Stomach (tissue), 8 donors: ENCODE measurements at regions not wholly inside any gene's neighbourhood (a gene's known extent, or its start where the extent isn't known, plus 50 kb on each side); places are given as distances from the start of the nearest gene placed in this dataset.
A peak's percentile ranks its signal among the peaks of the same experiment; 100 is the strongest.

ENCODE experiments used
- DNase-seq, 2 donors: peaks; one replicate each; pipeline versions ENCODE4 v3.0.0 to v3.0.0-alpha.2; 2013 to 2019
- H3K27ac ChIP-seq, 5 donors: fragments of 200-600 bp in 4 of 5; sonication (generic) in 4 of 5; one replicate each; pipeline ENCODE4 v1.5.1; 2013 to 2019; ENCODE audit warnings: mild to moderate bottlenecking in 1 of 5, moderate library complexity in 1 of 5
- H3K27me3 ChIP-seq, 3 donors: fragments of 200-600 bp; sonication (generic); one replicate each; pipeline ENCODE4 v1.5.1; 2017 to 2019; ENCODE audit warnings: mixed run types in 1 of 3
- H3K36me3 ChIP-seq, 4 donors: fragments of 200-600 bp; sonication (generic); 1 replicate in 3 of 4; 2 replicates in 1 of 4; pipeline ENCODE4 v1.5.1; 2016 to 2019
- H3K4me1 ChIP-seq, 4 donors: fragments of 200-600 bp; sonication (generic); one replicate each; pipeline ENCODE4 v1.5.1; 2016 to 2019
- H3K4me3 ChIP-seq, 4 donors: fragments of 200-600 bp; sonication (generic) in 3 of 4; one replicate each; pipeline ENCODE4 v1.5.1; 2016 to 2019; ENCODE audit warnings: mild to moderate bottlenecking in 1 of 4
- H3K9me3 ChIP-seq, 4 donors: fragments of 200-600 bp; sonication (generic); one replicate each; pipeline ENCODE4 v1.5.1; 2016 to 2019
- EP300 ChIP-seq: sonication (generic); formaldehyde crosslinking; IDR thresholded peaks from one replicate; pipeline ENCODE4 v1.6.1; 2017; ENCODE audit warnings: antibody characterized with exemption
- POLR2A ChIP-seq, 4 donors: fragments of 450-650 bp; IDR thresholded peaks; one replicate each; pipeline ENCODE4 v1.6.1; 2016; ENCODE audit warnings: antibody characterized with exemption in 4 of 4, control low read depth in 2 of 4, mild to moderate bottlenecking in 1 of 4, moderate library complexity in 1 of 4
- POLR2AphosphoS5 ChIP-seq, 3 donors: sonication (generic); formaldehyde crosslinking; IDR thresholded peaks; one replicate each; pipeline ENCODE4 v1.6.1; 2016; ENCODE audit warnings: antibody characterized with exemption in 3 of 3
- WGBS, 5 donors: extraction: QIAGEN DNeasy Blood & Tissue Kit in 3 of 5; methylation state at CpG; one replicate each; pipeline versions ENCODE4 v1.1.5 to v1.1.7; 2013 to 2018; 5-methylcytosine and 5-hydroxymethylcytosine counted together
- intact Hi-C: fragments of 100-400 bp; cut with DNase I; formaldehyde crosslinking; loops from one replicate; pipeline ENCODE4 v1.15.1; 2023; ENCODE audit warnings: low total_unique reads
- TF ChIP-seq, protein P1 (sequence below), 7 experiments: fragments of 450-650 bp in 4 of 7; fragments of 200-600 bp in 3 of 7; sonication (generic) in 3 of 7; IDR thresholded peaks; one replicate each; pipeline ENCODE4 v1.5.1; 2016 to 2019; ENCODE audit warnings: antibody characterized with exemption in 7 of 7, control low read depth in 2 of 7, mild to moderate bottlenecking in 1 of 7
- donor health status: healthy with polysubstance abuse.
- donor health status: Bipolar disorder and iron deficiency.
- donor health status: healthy.

DNA sequence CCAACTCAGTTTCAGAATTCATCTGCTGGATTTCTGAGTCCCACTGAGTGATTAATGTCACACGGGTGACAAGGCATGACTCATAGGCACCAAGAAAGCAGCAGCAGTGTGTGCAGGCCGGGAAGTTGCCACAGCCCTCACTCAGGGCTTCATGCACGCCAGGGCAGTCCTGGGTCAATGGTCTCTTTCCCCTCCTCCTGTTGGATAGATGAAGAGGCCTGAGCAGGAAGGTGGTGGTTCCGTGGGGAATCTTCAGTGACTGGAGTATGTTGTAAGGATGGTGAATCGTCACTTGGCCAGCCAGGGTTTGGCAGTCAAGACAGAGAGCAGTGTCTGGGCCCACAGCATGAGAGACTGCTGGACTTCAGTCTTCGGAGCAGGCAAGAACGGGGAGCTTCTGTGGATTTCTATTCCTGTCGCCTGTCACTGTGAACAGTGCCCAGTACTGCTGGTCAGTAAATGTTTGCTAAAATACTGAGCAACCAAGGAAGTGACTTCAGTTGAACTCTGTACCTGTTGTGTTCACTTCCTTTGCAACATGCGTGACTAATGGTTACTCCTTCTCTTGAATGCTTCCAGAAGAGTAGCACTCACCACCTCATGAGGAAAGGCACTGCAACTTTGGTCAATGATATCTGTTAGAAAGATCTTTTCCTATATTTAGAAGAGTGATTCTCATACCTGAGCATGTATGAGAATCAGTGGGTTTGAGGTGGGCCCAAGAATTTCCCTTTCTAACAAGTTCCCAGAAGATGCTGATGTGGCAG lies 62.0 kb upstream of the CD93 start:
- H3K27me3 ChIP-seq = no peaks in the 10 kb centered on the region
- DNase-seq = peak in 1 of 2 donors; percentile 54
- 55 to 63% (median 58%) methylated on average over 8 to 9 of the region's 9 CpGs for WGBS, 5 donors
- H3K9me3 ChIP-seq = no peaks in the 10 kb centered on the region
- no peaks in the 10 kb centered on the region for H3K36me3 ChIP-seq
- H3K4me1 ChIP-seq = peaks cover 5 to 38% (median 11%) of the 10 kb centered on the region in 4 donors
- intact Hi-C loops = no loop called here
- TF ChIP-seq, protein P1, sequence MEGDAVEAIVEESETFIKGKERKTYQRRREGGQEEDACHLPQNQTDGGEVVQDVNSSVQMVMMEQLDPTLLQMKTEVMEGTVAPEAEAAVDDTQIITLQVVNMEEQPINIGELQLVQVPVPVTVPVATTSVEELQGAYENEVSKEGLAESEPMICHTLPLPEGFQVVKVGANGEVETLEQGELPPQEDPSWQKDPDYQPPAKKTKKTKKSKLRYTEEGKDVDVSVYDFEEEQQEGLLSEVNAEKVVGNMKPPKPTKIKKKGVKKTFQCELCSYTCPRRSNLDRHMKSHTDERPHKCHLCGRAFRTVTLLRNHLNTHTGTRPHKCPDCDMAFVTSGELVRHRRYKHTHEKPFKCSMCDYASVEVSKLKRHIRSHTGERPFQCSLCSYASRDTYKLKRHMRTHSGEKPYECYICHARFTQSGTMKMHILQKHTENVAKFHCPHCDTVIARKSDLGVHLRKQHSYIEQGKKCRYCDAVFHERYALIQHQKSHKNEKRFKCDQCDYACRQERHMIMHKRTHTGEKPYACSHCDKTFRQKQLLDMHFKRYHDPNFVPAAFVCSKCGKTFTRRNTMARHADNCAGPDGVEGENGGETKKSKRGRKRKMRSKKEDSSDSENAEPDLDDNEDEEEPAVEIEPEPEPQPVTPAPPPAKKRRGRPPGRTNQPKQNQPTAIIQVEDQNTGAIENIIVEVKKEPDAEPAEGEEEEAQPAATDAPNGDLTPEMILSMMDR (IDR thresholded peaks at IDR 0.05) = no peak
- peak in 2 of 3 donors; percentile 76 to 80 for TF ChIP-seq POLR2AphosphoS5 (IDR thresholded peaks at IDR 0.05)
- TF ChIP-seq POLR2A (IDR thresholded peaks at IDR 0.05) = no peak
- peak; percentile 23 for TF ChIP-seq EP300
- H3K27ac ChIP-seq = peak overlapping the region; percentile 50 to 80 (median 74)
- H3K4me3 ChIP-seq = no peak overlapping the region

DNA sequence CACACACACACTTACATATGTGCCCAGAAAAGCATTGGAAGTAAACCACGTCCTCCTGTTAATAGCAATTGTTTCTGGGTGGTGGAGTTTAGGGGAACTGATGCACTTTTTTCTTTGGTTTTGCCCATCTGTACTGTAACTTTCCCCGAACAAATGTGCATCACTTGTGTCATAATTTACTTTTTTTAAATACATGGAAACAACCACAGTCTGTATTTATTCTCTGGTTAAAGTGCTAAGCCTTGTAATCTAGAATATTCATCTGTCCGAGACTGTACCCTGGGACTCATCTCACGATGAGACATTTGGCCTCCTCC lies 61.5 kb upstream of the CD93 start:
- no peak for TF ChIP-seq POLR2AphosphoS5 (IDR thresholded peaks at IDR 0.05)
- TF ChIP-seq, protein P1 (IDR thresholded peaks at IDR 0.05) = no peak
- no peak for TF ChIP-seq EP300
- no peak for TF ChIP-seq POLR2A (IDR thresholded peaks at IDR 0.05)
- Histone ChIP-seq H3K27me3 (no peaks in the 10 kb centered on the region), H3K27ac (peak overlapping the region in 4 of 5 donors; percentile 61 to 80 (median 76)), H3K36me3 (no peaks in the 10 kb centered on the region), H3K4me3 (no peak overlapping the region), H3K4me1 (peaks cover 6 to 38% (median 13%) of the 10 kb centered on the region in 4 donors), H3K9me3 (no peaks in the 10 kb centered on the region)
- intact Hi-C loops = no loop called here
- no peak for DNase-seq
- WGBS, 5 donors = 49 to 73% (median 62%) methylated on average over 4 of the region's 4 CpGs

DNA sequence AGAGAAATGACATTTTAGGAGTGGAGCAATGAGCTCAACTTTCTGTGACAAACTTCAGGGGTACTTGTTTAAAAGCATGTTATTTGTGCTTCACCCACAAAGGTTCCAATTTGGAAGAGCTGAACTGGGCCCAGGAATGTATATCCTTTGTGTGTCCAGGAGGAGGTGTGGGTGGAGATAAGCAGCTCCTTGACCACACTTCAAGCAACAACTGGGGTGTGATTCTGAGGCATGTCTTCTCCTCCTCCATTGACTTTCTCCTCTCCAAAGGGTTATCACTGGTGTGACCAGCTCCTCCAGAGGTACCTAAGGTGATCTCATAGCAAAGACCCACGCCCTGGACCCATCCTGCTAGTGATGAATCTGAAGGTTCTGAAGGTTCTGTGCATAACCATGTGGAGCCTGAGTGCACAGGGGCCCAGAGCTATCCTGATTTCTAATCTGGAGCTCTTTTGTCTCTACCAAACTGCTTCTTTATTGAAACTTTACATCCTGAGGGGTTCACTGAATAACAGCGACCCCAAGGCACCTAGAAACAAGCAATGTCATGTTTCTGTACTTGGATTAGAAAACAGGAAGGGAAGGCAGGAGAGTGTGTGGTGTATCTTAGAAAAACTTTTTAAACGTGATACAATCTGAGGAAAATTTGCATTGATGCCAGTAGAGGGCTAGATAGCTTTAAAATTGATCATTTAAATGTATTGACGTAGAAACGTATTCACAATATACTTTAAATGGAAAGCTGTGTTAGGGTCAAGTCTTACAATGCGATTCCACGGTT lies 60.9 kb upstream of the CD93 start:
- intact Hi-C loops = no loop called here
- no peak for DNase-seq
- no peaks in the 10 kb centered on the region for H3K9me3 ChIP-seq
- peaks cover under 1 to 40% (median 13%) of the 10 kb centered on the region in 4 donors for H3K4me1 ChIP-seq
- WGBS, 5 donors = 66 to 79% (median 73%) methylated on average over 7 of the region's 7 CpGs
- TF ChIP-seq POLR2A (IDR thresholded peaks at IDR 0.05) (no peak), POLR2AphosphoS5 (IDR thresholded peaks at IDR 0.05) (no peak), EP300 (no peak)
- TF ChIP-seq, protein P1 (IDR thresholded peaks at IDR 0.05) = no peak
- no peaks in the 10 kb centered on the region for H3K27me3 ChIP-seq
- H3K36me3 ChIP-seq = no peaks in the 10 kb centered on the region
- H3K27ac ChIP-seq = peak overlapping the region in 4 of 5 donors; percentile 61 to 80 (median 76)
- H3K4me3 ChIP-seq = no peak overlapping the region

DNA sequence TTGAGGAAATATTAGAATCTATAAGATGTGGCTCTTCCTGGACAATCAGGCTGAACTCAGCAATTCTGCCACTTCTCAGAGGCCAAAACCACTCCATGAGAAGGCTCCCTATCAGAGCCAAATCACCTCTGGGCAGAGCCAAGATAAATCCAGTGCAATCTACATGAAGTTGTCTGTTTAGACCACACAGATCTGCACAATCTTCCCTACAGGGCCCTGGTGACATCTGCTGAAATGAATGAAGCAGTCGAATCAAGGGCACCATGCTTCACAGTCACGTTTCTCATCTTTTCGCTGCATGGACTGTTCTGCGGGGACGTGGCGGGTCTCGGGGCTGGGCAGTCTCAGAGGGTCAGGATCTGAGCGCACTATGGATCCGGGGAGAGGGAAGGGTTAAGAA lies 60.1 kb upstream of the CD93 start:
- DNase-seq = no peak
- H3K9me3 ChIP-seq = no peaks in the 10 kb centered on the region
- no peak for TF ChIP-seq EP300
- H3K4me3 ChIP-seq = no peak overlapping the region
- 91 to 97% (median 96%) methylated on average over 9 of the region's 9 CpGs for WGBS, 5 donors
- intact Hi-C loops = no loop called here
- H3K27me3 ChIP-seq = no peaks in the 10 kb centered on the region
- H3K36me3 ChIP-seq = no peaks in the 10 kb centered on the region
- no peak overlapping the region for H3K27ac ChIP-seq
- H3K4me1 ChIP-seq = peaks cover 0 to 41% (median 13%) of the 10 kb centered on the region in 4 donors
